Embryonic facial prominence (tissue), 1 donor: ENCODE measurements at regions not wholly inside any gene's neighbourhood (a gene's known extent, or its start where the extent isn't known, plus 50 kb on each side); places are given as distances from the start of the nearest gene placed in this dataset.
"Not testable (repeated sequence)": the region's sequence is repeated elsewhere in the genome, so short reads cannot be mapped to it uniquely, and the experiment has no call there.

Source experiments
- DNase-seq: peaks from one replicate; pipeline ENCODE4 v3.0.0-alpha.2; 2016; ENCODE audit errors: extremely low spot score

DNA sequence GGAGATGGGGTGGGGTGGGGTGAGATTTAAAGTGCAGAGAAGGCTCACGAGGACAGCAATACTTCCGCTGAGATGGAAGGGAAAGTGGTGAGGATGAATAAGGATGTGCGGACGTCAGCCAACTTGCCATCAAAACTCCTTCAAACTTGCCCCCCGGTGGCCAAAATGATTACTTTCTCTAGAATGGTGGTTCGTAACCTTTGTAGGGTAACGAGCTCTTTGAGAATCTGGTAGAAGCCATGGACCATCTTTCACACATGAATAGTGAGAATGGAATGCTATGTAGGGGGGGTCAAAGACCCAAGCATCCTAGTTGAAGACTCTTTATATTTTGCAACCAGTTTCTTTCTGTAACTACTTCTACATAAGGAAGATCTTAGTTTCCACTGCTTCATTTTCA is 245.9 kb upstream of the DDHD1 start:
- DNase-seq: no peak

DNA sequence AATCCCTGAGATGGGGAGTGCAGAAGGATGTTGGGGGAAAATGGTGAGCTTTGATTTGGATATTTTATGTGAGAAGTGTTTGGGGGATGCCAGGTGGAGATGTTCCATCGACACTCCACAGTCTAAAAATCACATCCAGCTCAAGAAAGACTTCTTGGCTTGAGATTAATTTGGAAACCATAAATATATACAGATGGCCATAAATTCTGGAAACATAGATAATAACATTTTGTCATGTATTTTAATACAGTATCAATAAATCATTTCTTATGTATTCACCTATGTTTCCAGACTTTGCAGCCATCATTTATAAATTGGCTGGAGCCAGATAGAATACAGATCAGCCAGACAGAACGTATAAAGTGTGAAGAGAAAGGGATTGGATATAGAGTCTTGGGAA is 245.5 kb upstream of the DDHD1 start:
- DNase-seq: no peak

DNA sequence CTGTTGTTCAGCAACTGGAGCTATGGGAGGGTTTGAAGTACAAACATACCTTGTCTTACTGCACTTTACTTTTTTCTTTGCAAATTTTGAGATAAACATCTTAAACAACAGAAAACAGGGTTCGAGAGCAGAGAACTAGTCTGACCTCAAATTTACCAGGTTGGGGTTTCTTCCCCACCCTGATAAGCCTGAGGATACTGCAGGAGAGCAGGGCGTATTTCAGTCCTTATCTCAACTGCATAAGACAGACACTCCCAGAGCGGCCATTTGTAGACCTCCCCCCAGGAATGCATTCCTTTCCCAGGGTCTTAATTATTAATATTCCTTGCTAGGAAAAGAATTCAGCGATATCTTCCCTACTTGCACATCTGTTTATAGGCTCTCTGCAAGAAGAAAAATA is 242.1 kb upstream of the DDHD1 start:
- DNase-seq: not testable (repeated sequence)

DNA sequence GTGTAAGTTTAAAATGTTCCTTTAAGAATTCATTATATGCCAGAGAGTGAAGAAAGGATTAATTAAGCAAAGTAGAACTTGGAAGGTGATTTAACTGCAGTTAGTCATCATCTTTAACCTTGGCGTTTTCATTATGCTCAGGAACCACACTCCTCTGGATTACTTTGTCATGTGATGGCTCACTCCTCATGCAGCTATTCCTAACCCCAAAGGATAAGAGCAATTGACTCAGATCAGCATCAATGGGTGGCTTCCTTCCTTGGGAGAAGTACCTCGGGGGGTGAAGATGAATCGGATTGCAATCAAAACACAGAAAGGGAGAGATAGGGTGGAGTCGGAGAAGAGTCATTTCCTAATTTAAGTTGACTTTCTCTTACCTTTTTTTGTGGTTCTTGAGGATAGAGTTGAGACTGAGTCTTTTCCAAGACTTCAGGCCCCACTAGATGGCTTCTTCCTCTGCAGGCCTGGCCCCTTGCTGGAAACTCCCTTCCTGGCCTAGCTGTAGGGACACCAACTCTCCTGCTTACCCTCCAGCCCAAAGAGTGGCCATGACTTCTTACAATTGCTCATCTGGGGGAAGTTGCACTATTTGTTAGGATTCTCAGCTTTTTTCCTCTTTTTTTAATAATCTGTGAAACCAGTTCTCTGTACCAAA is 238.6 kb upstream of the DDHD1 start:
- no peak for DNase-seq

DNA sequence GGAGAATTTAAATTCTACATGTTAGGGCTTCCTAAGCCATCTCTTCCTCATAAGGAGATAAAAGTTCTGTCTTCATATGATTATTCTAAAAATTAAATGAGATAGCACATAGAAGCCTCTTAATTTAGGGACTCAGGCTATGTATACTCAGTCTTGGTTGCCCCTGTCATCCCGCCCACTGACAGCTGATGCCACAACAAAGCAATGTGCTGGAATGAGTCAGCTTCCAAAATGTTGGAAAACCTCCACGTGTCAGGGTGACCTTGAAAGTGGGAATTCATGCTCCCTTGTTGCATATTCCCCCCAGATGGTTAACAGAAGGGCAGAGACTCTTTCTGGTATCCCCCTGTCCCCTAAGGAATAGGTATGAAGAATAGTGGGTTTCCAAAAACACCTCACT is 238.0 kb upstream of the DDHD1 start:
- DNase-seq: no peak

DNA sequence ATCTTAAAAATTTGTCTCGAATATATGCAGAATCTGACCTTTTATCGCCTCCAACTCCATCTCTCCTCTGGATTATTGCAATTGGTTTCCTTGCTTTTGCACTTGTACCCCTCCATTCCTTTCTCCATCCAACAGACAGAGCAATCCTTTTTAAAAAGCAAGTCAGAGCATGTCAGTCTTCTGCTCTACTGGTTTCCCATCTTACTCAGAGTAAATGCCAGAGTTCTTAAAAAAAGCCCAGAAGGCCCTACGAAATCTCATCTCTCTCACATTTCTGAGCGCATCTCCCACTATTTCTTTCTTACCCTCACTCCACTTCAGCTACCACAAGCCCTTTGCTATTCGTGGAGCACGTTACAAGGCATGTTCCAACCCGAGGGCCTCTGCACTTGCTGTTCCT is 236.9 kb upstream of the DDHD1 start:
- no peak for DNase-seq

DNA sequence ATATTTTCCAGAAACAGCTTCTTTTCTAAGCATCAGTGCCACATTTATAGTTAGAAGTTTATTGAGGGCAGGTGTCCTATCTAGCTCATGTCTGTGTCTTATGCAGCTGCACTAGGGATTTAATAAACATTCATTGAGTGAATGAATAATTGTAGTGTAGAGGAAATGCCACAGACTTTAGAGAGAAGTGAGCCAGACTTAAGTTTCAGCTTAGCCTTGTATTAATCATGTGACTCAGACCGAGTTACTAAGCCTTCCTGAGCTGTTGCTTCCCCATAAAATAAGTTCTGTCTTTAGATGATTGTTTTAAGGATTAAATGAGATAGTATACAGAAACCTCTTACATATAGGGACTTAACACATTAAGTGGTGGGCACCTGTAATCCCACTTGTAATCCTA is 236.1 kb upstream of the DDHD1 start:
- no peak for DNase-seq

- no peak for DNase-seq
Observed at GRCh38 chr14:53386362-53386761, 233.2 kb upstream of the DDHD1 start.

- no peak for DNase-seq
Observed at GRCh38 chr14:53384536-53384935, 231.4 kb upstream of the DDHD1 start.

GRCh38 chr14:53384073-53384472 is 230.9 kb upstream of the DDHD1 start:
- no peak for DNase-seq

- no peak for DNase-seq
Observed at GRCh38 chr14:53381895-53382294, 228.8 kb upstream of the DDHD1 start.

DNA sequence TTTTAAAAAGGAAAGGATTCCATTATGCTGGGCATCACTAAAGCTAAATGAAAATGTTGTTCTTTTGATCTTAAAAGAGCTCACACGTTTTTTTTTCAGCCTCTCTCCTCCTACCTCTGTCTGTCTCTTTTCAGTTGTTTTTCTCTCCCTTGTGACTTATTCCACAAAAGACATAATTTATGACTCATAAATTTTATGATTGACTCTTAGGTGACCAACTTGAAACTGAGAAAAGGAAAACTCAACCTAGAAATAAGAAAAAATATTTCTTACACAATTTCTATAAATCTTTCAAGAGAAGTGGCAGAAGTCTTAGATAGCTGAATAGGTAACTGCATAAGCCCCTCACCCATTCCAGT is 227.7 kb upstream of the DDHD1 start:
- DNase-seq: no peak

DNA sequence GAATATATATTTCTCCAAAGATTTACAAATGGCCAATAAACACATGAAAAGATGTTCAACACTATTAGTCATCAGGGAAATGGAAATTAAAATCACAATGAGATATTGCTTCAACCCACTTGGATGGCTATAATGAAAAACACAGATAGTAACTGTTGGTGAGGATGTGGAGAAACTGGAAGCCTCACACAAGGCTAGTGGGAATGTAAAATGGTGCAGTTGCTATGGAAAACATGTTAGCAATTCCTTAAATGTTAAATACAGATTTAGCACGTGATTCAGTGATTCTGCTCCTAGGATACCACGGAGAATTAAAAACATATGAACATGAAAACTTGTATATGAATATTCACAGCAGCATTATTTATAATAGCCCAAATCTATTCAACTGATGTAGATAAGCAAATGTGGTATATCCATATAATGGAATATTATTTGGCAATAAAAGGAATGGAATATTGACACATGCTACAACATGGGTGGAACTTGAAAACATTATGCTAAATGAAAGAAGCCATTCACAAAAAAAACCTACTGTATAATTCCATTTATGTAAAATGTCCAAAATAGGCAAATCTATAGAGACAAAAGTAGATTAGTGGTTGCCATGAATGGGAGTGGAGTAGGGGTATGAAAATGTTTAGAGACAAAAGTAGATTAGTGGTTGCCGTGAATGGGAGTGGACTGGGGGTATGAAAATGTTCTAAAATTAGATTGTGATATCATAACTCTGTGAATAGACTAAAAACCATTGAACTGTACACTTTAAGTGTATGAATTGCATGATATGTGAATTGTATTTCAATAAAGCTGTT is 227.1 kb upstream of the DDHD1 start:
- DNase-seq: no peak

- no peak for DNase-seq
Observed at GRCh38 chr14:53378142-53378541, 225.0 kb upstream of the DDHD1 start.

GRCh38 chr14:53376064-53376463 is 222.9 kb upstream of the DDHD1 start:
- no peak for DNase-seq

- no peak for DNase-seq
Observed at GRCh38 chr14:53375599-53375998, 222.5 kb upstream of the DDHD1 start.

- no peak for DNase-seq
Observed at GRCh38 chr14:53368711-53369201, 215.6 kb upstream of the DDHD1 start.

GRCh38 chr14:53368066-53368465 is 214.9 kb upstream of the DDHD1 start:
- DNase-seq: peak; percentile 37

DNA sequence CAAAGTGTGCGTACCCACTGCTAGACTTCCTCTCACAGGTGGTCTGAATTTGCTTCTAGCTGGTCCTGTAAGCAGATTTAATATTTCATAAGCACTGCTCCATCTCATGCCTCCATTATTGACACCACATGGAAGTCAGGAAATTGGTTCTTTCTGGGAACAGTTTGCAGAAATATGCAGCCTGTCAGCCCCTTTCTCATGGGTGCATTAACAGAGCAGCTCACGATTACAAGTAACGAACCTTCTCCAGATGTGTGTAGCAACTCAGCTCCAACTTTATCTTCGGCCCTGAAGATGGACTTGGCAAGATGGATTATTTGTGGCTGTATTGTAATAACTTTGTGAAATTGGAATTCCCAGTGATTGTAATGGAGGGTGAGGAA is 214.5 kb upstream of the DDHD1 start:
- peak; percentile 84 for DNase-seq

DNA sequence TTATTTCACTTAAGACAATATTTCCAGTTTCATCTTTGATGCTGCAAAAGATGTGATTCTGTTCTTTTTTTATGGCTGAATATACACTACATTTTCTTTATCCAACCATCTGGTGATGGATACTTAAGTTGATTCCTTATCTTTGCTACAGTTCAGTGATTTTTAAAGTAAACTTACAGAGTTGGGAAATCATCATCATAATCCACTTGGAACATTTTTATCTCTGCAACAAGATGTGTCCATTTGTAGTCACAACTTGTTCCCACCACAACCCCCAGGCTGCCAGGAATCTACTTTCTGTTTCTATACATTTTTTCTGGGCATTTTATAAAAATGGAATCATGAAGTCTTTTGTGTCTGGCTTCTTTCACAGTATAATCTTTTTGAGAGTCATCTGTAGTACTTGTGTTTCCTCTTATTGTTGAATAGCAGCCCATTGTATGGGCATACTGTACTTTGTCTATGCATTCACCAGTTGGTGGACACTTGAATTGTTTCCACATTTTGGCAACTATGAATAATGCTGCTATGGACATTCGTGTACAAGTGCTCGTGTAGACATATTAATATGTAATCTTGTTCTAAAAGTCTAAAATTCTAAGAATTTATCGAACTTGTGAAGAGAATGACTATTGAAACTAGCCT is 212.5 kb upstream of the DDHD1 start:
- DNase-seq: no peak

DNA sequence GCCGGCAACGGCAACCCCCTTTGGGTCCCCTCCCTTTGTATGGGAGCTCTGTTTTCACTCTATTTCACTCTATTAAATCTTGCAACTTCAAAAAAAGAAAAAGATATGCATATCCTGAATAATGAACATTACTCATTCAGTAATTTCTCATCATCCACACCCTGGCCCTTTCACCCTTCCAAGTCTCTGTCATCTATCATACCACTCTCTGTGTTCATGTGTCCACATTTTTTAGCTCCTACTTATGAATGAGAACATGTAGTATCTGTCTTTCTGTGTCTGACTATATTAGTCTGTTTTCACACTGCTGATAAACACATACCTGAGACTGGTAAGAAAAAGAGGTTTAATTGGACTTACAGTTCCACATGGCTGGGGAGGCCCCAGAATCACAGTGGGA is 209.8 kb upstream of the DDHD1 start:
- DNase-seq: not testable (repeated sequence)

- no peak for DNase-seq
Observed at GRCh38 chr14:53360829-53361228, 207.7 kb upstream of the DDHD1 start.

DNA sequence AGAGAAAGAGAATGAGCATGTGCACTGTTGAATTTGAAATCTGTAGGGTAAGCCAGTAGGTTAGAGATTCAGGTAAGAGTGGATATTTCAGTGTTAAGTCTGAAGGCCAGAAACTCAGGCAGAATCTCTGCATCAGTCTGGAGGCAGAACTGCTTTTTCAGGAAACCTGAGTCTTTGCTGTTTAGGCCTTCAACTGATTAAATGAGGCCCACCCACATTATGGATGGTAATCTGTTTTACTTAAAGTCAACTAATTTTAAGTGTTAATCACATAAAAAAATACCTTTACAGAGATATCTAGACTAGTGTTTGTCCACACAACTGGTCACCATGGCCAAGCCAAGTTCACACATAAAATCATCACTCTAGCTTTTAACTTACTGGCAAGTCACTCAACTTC is 205.0 kb upstream of the DDHD1 start:
- DNase-seq: no peak
